B cell (primary cell): ENCODE measurements at regions not wholly inside any gene's neighbourhood (a gene's known extent, or its start where the extent isn't known, plus 50 kb on each side); places are given as distances from the start of the nearest gene placed in this dataset.

Experiments
- ATAC-seq: fragments of 200-7000 bp; cut with Tn5 transposase; one replicate; pipeline ENCODE4 v1.10.0; 2021; ENCODE audit warnings: low read depth, mild to moderate bottlenecking, moderate number of reproducible peaks, moderate library complexity
- CTCF ChIA-PET: fragments of 350-600 bp; sonication (Branson Sonifier 250); formaldehyde crosslinking; loops from one replicate; lab custom pipeline; 2021; ENCODE audit warnings: antibody characterized with exemption, inconsistent platforms; lab: Charles Lee
- POLR2A ChIA-PET: fragments of 350-600 bp; sonication (Branson Sonifier 250); formaldehyde crosslinking; loops from one replicate; lab custom pipeline; 2021; ENCODE audit warnings: antibody characterized with exemption; lab: Charles Lee
- DNase-seq: peaks from one replicate; pipeline ENCODE4 v3.0.0; 2013
- H2AFZ ChIP-seq: 2 replicates; pipeline ENCODE4 v1.6.1; 2012; ENCODE audit warnings: mild to moderate bottlenecking, low read depth, low read length; ENCODE audit not compliant: insufficient read depth, poor library complexity, severe bottlenecking
- H3K27ac ChIP-seq, 2 donors: 1 replicate in 1 of 2; 2 replicates in 1 of 2; pipeline ENCODE4 v1.5.1; 2012 to 2013; ENCODE audit warnings: low read length in 2 of 2, mild to moderate bottlenecking in 2 of 2, moderate library complexity in 1 of 2
- H3K27me3 ChIP-seq, 4 experiments: fragments of 200-600 bp in 1 of 4; sonication (generic) in 1 of 4; replicated peaks in 1 of 4; 1 replicate in 2 of 4; 2 replicates in 2 of 4; pipeline versions ENCODE4 v1.6.1 to v1.7.0; 2013 to 2016; ENCODE audit warnings: low read length in 3 of 4, mild to moderate bottlenecking in 2 of 4, mixed read lengths in 1 of 4, moderate library complexity in 1 of 4; ENCODE audit not compliant: insufficient read depth in 4 of 4, control insufficient read depth in 3 of 4; ENCODE audit errors: control extremely low read depth in 1 of 4
- H3K36me3 ChIP-seq, 2 experiments: replicated peaks in 1 of 2; 1 replicate in 1 of 2; 2 replicates in 1 of 2; pipeline versions ENCODE4 v1.6.1 to v1.7.1; 2013; ENCODE audit warnings: low read length in 1 of 2; ENCODE audit not compliant: insufficient read depth in 2 of 2, control insufficient read depth in 1 of 2; ENCODE audit errors: control extremely low read depth in 1 of 2, extremely low read depth in 1 of 2
- H3K4me1 ChIP-seq, 2 donors: fragments of 200-600 bp in 1 of 2; sonication (generic) in 1 of 2; 1 replicate in 1 of 2; 2 replicates in 1 of 2; pipeline versions ENCODE4 v1.5.1 to v1.6.1; 2013 to 2017; ENCODE audit warnings: low read length in 2 of 2; ENCODE audit not compliant: control insufficient read depth in 2 of 2, insufficient read depth in 2 of 2
- H3K4me2 ChIP-seq: replicated peaks from 2 replicates; pipeline ENCODE3; 2012; ENCODE audit warnings: mild to moderate bottlenecking, low read depth, low read length; ENCODE audit not compliant: poor library complexity, severe bottlenecking
- H3K4me3 ChIP-seq, 5 experiments: fragments of 200-600 bp in 1 of 5; sonication (generic) in 1 of 5; 1 replicate in 3 of 5; 2 replicates in 2 of 5; pipeline versions ENCODE4 v1.5.1 to v1.7.0; 2011 to 2016; ENCODE audit warnings: low read length in 4 of 5, mild to moderate bottlenecking in 4 of 5, low read depth in 2 of 5, control low read depth in 1 of 5, moderate library complexity in 1 of 5; ENCODE audit not compliant: insufficient read depth in 1 of 5; ENCODE audit errors: control extremely low read depth in 1 of 5, extremely low read depth in 1 of 5
- H3K79me2 ChIP-seq: fragments of 200-600 bp; sonication (generic); one replicate; pipeline ENCODE4 v1.6.0; 2016; ENCODE audit warnings: low read length; ENCODE audit not compliant: control insufficient read depth, insufficient read depth
- H3K9ac ChIP-seq: fragments of 200-600 bp; sonication (generic); 2 replicates; pipeline ENCODE4 v1.6.1; 2017; ENCODE audit warnings: mild to moderate bottlenecking, low read length, moderate library complexity
- H3K9me3 ChIP-seq, 3 donors: one replicate each; pipeline versions ENCODE4 v1.6.1 to v1.7.1; 2013; ENCODE audit warnings: low read length in 2 of 3; ENCODE audit not compliant: control insufficient read depth in 2 of 3, insufficient read depth in 1 of 3; ENCODE audit errors: control extremely low read depth in 1 of 3
- H4K20me1 ChIP-seq: 2 replicates; pipeline ENCODE4 v1.6.0; 2012; ENCODE audit warnings: mild to moderate bottlenecking, low read length; ENCODE audit not compliant: insufficient read depth, control insufficient read depth, poor library complexity, severe bottlenecking
- H3K27ac Mint-ChIP-seq: one replicate; pipeline ENCODE4 v1.8.0; 2021; ENCODE audit warnings: mixed read lengths
- H3K27me3 Mint-ChIP-seq: one replicate; pipeline ENCODE4 v1.8.0; 2021; ENCODE audit warnings: mixed read lengths
- H3K4me1 Mint-ChIP-seq: one replicate; pipeline ENCODE4 v1.8.0; 2021; ENCODE audit warnings: mixed read lengths
- H3K4me3 Mint-ChIP-seq: one replicate; pipeline ENCODE4 v1.8.0; 2021; ENCODE audit warnings: mixed read lengths
- H3K9me3 Mint-ChIP-seq: one replicate; pipeline ENCODE4 v1.8.0; 2022; ENCODE audit warnings: mixed read lengths; ENCODE audit not compliant: insufficient read depth
- EZH2 ChIP-seq: IDR thresholded peaks from 2 replicates; pipeline ENCODE4 v1.6.1; 2012; ENCODE audit warnings: borderline replicate concordance, low read depth, mild to moderate bottlenecking, moderate library complexity, low read length; ENCODE audit not compliant: insufficient read depth, poor library complexity, severe bottlenecking
- WGBS: methylation state at CpG from one replicate; pipeline ENCODE4 v1.1.5; 2013; ENCODE audit warnings: missing lambda C conversion rate; ENCODE audit not compliant: insufficient coverage; 5-methylcytosine and 5-hydroxymethylcytosine counted together
- intact Hi-C: fragments of 100-400 bp; cut with micrococcal nuclease; formaldehyde crosslinking; loops from one replicate; pipeline ENCODE4 v1.10.0; 2022
- TF ChIP-seq, protein P1 (sequence below): fragments of 200-600 bp; IDR thresholded peaks from one replicate; pipeline ENCODE4 v1.8.0; 2022; ENCODE audit warnings: antibody characterized with exemption, mild to moderate bottlenecking

- intact Hi-C loops, result no loop called here
- Histone ChIP-seq H3K79me2 (no peaks in the 10 kb centered on the region), H3K4me3 (no peak overlapping the region), H3K9me3 (peaks cover 0 to 3% (median 3%) of the 10 kb centered on the region in 3 donors), H3K4me1 (no peaks in the 10 kb centered on the region), H4K20me1 (no peaks in the 10 kb centered on the region), H3K36me3 (no peaks in the 10 kb centered on the region), H2AFZ (no peak overlapping the region), H3K27me3 (no peaks in the 10 kb centered on the region), H3K4me2 (no peak overlapping the region), H3K9ac (no peak overlapping the region), H3K27ac (no peak overlapping the region)
- no peaks in the 10 kb centered on the region for H3K27me3 Mint-ChIP-seq
- ATAC-seq (no peak), DNase-seq (no peak)
- CTCF ChIA-PET, result no interaction called here
- H3K9me3 Mint-ChIP-seq, result peaks cover 6% of the 10 kb centered on the region
- no CpG with 5 or more reads among the region's 4 CpGs for WGBS
- TF ChIP-seq, protein P1, sequence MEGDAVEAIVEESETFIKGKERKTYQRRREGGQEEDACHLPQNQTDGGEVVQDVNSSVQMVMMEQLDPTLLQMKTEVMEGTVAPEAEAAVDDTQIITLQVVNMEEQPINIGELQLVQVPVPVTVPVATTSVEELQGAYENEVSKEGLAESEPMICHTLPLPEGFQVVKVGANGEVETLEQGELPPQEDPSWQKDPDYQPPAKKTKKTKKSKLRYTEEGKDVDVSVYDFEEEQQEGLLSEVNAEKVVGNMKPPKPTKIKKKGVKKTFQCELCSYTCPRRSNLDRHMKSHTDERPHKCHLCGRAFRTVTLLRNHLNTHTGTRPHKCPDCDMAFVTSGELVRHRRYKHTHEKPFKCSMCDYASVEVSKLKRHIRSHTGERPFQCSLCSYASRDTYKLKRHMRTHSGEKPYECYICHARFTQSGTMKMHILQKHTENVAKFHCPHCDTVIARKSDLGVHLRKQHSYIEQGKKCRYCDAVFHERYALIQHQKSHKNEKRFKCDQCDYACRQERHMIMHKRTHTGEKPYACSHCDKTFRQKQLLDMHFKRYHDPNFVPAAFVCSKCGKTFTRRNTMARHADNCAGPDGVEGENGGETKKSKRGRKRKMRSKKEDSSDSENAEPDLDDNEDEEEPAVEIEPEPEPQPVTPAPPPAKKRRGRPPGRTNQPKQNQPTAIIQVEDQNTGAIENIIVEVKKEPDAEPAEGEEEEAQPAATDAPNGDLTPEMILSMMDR, result no peak
- H3K4me1 Mint-ChIP-seq, result no peaks in the 10 kb centered on the region
- no peak overlapping the region for H3K4me3 Mint-ChIP-seq
- H3K27ac Mint-ChIP-seq, result no peak overlapping the region
- POLR2A ChIA-PET, result no interaction called here
Measured at GRCh38 chr2:116250376-116250775, 1564.1 kb upstream of the DDX18 start.

DNA sequence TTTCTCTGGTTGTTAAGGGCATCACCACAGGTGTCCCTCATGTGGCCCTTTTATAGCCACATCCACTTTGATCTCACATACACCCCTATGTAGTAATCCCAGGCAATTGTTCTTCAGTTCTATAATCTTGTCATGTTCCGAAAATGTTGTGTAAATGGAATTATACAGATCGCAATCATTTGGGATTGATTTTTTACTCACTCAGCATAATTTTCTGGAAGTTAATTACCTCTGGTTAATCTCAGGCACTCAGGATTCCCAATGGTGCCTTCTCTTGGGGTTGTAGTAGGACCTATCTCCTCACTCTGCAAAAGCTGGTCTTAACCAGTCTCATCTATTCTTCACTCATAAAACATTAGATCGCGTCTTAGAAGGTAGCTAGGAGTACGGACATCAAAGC, 1549.6 kb upstream of the DDX18 start:
- WGBS, result no CpG with 5 or more reads among the region's 5 CpGs
- no peak overlapping the region for H3K4me3 ChIP-seq
- no peak overlapping the region for H3K9ac ChIP-seq
- TF ChIP-seq, protein P1, result no peak
- TF ChIP-seq EZH2, result no peak
- H3K9me3 Mint-ChIP-seq, result peaks cover 7% of the 10 kb centered on the region
- H4K20me1 ChIP-seq, result no peaks in the 10 kb centered on the region
- no peaks in the 10 kb centered on the region for H3K36me3 ChIP-seq
- POLR2A ChIA-PET, result no interaction called here
- no peak overlapping the region for H3K27ac Mint-ChIP-seq
- no peaks in the 10 kb centered on the region for H3K27me3 Mint-ChIP-seq
- peaks cover 0 to 8% (median 3%) of the 10 kb centered on the region in 3 donors for H3K9me3 ChIP-seq
- CTCF ChIA-PET, result no interaction called here
- H2AFZ ChIP-seq, result no peak overlapping the region
- no peaks in the 10 kb centered on the region for H3K79me2 ChIP-seq
- no peaks in the 10 kb centered on the region for H3K4me1 ChIP-seq
- H3K4me2 ChIP-seq, result no peak overlapping the region
- DNase-seq (no peak), ATAC-seq (no peak)
- intact Hi-C loops, result no loop called here
- H3K4me1 Mint-ChIP-seq, result no peaks in the 10 kb centered on the region
- no peaks in the 10 kb centered on the region for H3K27me3 ChIP-seq
- H3K4me3 Mint-ChIP-seq, result no peak overlapping the region
- H3K27ac ChIP-seq, result no peak overlapping the region
